H9 (cell line): ENCODE measurements at regions not wholly inside any gene's neighbourhood (a gene's known extent, or its start where the extent isn't known, plus 50 kb on each side); places are given as distances from the start of the nearest gene placed in this dataset.

Source experiments
- DNase-seq: peaks from one replicate; pipeline ENCODE4 v3.0.0-alpha.2; 2017
- H2AFZ ChIP-seq: one replicate; pipeline ENCODE4 v1.6.1; 2013; ENCODE audit warnings: mild to moderate bottlenecking, low read length, control low read depth, moderate library complexity
- H2AK5ac ChIP-seq: 2 replicates; pipeline ENCODE4 v1.6.1; 2013; ENCODE audit warnings: low read length, control low read depth, mixed read lengths; ENCODE audit not compliant: insufficient read length
- H2BK120ac ChIP-seq: one replicate; pipeline ENCODE4 v1.6.1; 2013; ENCODE audit warnings: low read depth, mild to moderate bottlenecking, low read length, control low read depth, inconsistent platforms; ENCODE audit not compliant: poor library complexity, severe bottlenecking
- H2BK12ac ChIP-seq: 2 replicates; pipeline ENCODE4 v1.6.1; 2013; ENCODE audit warnings: low read length, control low read depth, mixed read lengths, low read depth; ENCODE audit not compliant: insufficient read length
- H2BK15ac ChIP-seq: 2 replicates; pipeline ENCODE4 v1.6.1; 2013; ENCODE audit warnings: low read depth, low read length, control low read depth
- H2BK20ac ChIP-seq: one replicate; pipeline ENCODE4 v1.6.1; 2013; ENCODE audit warnings: low read depth, mild to moderate bottlenecking, low read length, control low read depth, inconsistent platforms; ENCODE audit not compliant: poor library complexity, severe bottlenecking
- H2BK5ac ChIP-seq: 2 replicates; pipeline ENCODE4 v1.6.1; 2013; ENCODE audit warnings: low read length, control low read depth, mixed read lengths; ENCODE audit not compliant: insufficient read length
- H3K14ac ChIP-seq: 2 replicates; pipeline ENCODE4 v1.6.1; 2013; ENCODE audit warnings: low read length, control low read depth; ENCODE audit not compliant: insufficient read depth
- H3K18ac ChIP-seq: 2 replicates; pipeline ENCODE4 v1.6.1; 2013; ENCODE audit warnings: low read depth, mild to moderate bottlenecking, mixed read lengths, low read length, control low read depth; ENCODE audit not compliant: insufficient read length
- H3K23ac ChIP-seq: 2 replicates; pipeline ENCODE4 v1.6.1; 2013; ENCODE audit warnings: low read length, control low read depth, mixed read lengths, low read depth; ENCODE audit not compliant: insufficient read length
- H3K23me2 ChIP-seq: 2 replicates; pipeline ENCODE4 v1.6.1; 2013; ENCODE audit warnings: low read depth, mild to moderate bottlenecking, mixed read lengths, low read length, control low read depth; ENCODE audit not compliant: insufficient read length, poor library complexity, severe bottlenecking
- H3K27ac ChIP-seq: 2 replicates; pipeline ENCODE4 v1.5.1; 2013; ENCODE audit warnings: low read length, control low read depth, mixed read lengths, low read depth; ENCODE audit not compliant: insufficient read length
- H3K27me3 ChIP-seq: 2 replicates; pipeline ENCODE4 v1.6.1; 2013; ENCODE audit warnings: low read length, control low read depth, inconsistent platforms; ENCODE audit not compliant: insufficient read depth
- H3K4ac ChIP-seq: 2 replicates; pipeline ENCODE4 v1.6.1; 2013; ENCODE audit warnings: low read depth, mild to moderate bottlenecking, control low read depth, inconsistent platforms, low read length, moderate library complexity
- H3K4me1 ChIP-seq: 2 replicates; pipeline ENCODE4 v1.6.1; 2013; ENCODE audit warnings: low read length, control low read depth, inconsistent platforms; ENCODE audit not compliant: insufficient read depth
- H3K4me2 ChIP-seq: 2 replicates; pipeline ENCODE4 v1.6.1; 2013; ENCODE audit warnings: low read length, control low read depth, mixed read lengths; ENCODE audit not compliant: insufficient read length, insufficient read depth
- H3K56ac ChIP-seq: 2 replicates; pipeline ENCODE4 v1.6.1; 2013; ENCODE audit warnings: low read depth, mild to moderate bottlenecking, mixed read lengths, low read length, control low read depth; ENCODE audit not compliant: insufficient read length
- H3K79me1 ChIP-seq: 2 replicates; pipeline ENCODE4 v1.6.1; 2013; ENCODE audit warnings: low read depth, mild to moderate bottlenecking, moderate library complexity, low read length, control low read depth, inconsistent platforms; ENCODE audit not compliant: insufficient read depth, poor library complexity, severe bottlenecking
- H3K79me2 ChIP-seq: 2 replicates; pipeline ENCODE4 v1.6.1; 2013; ENCODE audit warnings: low read length, control low read depth, inconsistent platforms; ENCODE audit not compliant: insufficient read depth
- H3K9ac ChIP-seq: 2 replicates; pipeline ENCODE4 v1.6.1; 2013; ENCODE audit warnings: low read length, control low read depth, mixed read lengths; ENCODE audit not compliant: insufficient read length; ENCODE audit errors: extremely low read depth
- H3K9me3 ChIP-seq: one replicate; pipeline ENCODE4 v1.6.1; 2013; ENCODE audit warnings: low read depth, low read length, inconsistent platforms; ENCODE audit not compliant: control insufficient read depth
- H3T11ph ChIP-seq: one replicate; pipeline ENCODE4 v1.6.1; 2013; ENCODE audit warnings: mild to moderate bottlenecking, low read length, control low read depth, inconsistent platforms
- H4K20me1 ChIP-seq: one replicate; pipeline ENCODE4 v1.6.1; 2013; ENCODE audit not compliant: control insufficient read depth, insufficient read length, insufficient read depth
- H4K5ac ChIP-seq: 2 replicates; pipeline ENCODE4 v1.6.1; 2013; ENCODE audit warnings: low read depth, mild to moderate bottlenecking, mixed read lengths, low read length, control low read depth; ENCODE audit not compliant: insufficient read length
- H4K8ac ChIP-seq: replicated peaks from 2 replicates; pipeline ENCODE4 v1.6.1; 2013; ENCODE audit warnings: low read length, control low read depth, mixed read lengths, low read depth; ENCODE audit not compliant: insufficient read length
- H4K91ac ChIP-seq: 2 replicates; pipeline ENCODE4 v1.6.1; 2013; ENCODE audit warnings: low read depth, mild to moderate bottlenecking, moderate library complexity, mixed read lengths, low read length, control low read depth; ENCODE audit not compliant: insufficient read length
- H3K27ac Mint-ChIP-seq, 3 experiments: 2 replicates in 2 of 3; 3 replicates in 1 of 3; pipeline ENCODE4 v1.8.0; 2020 to 2021; ENCODE audit warnings: mixed read lengths in 3 of 3, mild to moderate bottlenecking in 1 of 3, moderate library complexity in 1 of 3
- H3K27me3 Mint-ChIP-seq: 2 replicates; pipeline ENCODE4 v1.8.0; 2021; ENCODE audit warnings: low read depth, mild to moderate bottlenecking, moderate library complexity, mixed read lengths
- H3K36me3 Mint-ChIP-seq, 3 experiments: 2 replicates in 2 of 3; 3 replicates in 1 of 3; pipeline ENCODE4 v1.8.0; 2020 to 2021; ENCODE audit warnings: low read depth in 3 of 3, mixed read lengths in 3 of 3; ENCODE audit not compliant: insufficient read depth in 1 of 3
- H3K4me1 Mint-ChIP-seq, 2 experiments: 2 replicates each; pipeline ENCODE4 v1.8.0; 2020; ENCODE audit warnings: mixed read lengths in 2 of 2
- H3K4me3 Mint-ChIP-seq, 2 experiments: 2 replicates in 1 of 2; 3 replicates in 1 of 2; pipeline ENCODE4 v1.8.0; 2020 to 2021; ENCODE audit warnings: mild to moderate bottlenecking in 2 of 2, mixed read lengths in 2 of 2, moderate library complexity in 1 of 2
- H3K9me3 Mint-ChIP-seq, 2 experiments: 2 replicates in 1 of 2; 3 replicates in 1 of 2; pipeline ENCODE4 v1.8.0; 2020; ENCODE audit warnings: mild to moderate bottlenecking in 2 of 2, mixed read lengths in 2 of 2, moderate library complexity in 1 of 2
- WGBS: extraction: QIAGEN DNeasy Blood & Tissue Kit; methylation state at CpG from one replicate; pipeline ENCODE4 v1.1.7; 2013; ENCODE audit warnings: missing lambda C conversion rate, low lambda C conversion rate, mixed read lengths; ENCODE audit not compliant: insufficient read length; ENCODE audit errors: extremely low coverage; 5-methylcytosine and 5-hydroxymethylcytosine counted together
- TF ChIP-seq, protein P1 (sequence below): fragments of 200-600 bp; sonication (generic); conservative IDR thresholded peaks from 3 replicates; pipeline ENCODE4 v1.8.0; 2021; ENCODE audit warnings: antibody characterized with exemption, mild to moderate bottlenecking

DNA sequence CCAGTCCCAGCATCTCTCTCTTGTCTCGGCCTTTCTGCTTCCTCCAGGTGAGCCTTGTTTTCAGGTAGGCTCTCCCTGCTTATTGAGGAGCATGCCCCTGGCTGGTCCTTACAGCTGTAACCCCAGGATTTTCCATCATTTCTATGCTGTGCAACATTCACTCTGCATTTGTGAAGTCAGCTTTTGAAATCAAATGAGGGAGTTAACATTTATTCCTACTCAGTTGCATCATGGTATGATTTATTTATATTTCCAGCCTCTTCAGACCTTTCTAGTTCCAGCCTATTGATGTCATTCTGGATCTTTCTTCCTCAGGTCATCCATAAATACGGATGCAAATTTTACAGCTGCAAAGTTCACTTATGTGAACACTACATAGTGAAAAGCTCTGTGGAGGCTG, 755.6 kb downstream of the TYW1 start:
- H3K14ac ChIP-seq: no peak overlapping the region
- no peak overlapping the region for H2BK120ac ChIP-seq
- H3K79me2 ChIP-seq: no peaks in the 10 kb centered on the region
- H2BK5ac ChIP-seq: no peak overlapping the region
- no peak overlapping the region for H2BK15ac ChIP-seq
- no peak overlapping the region for H3K4me3 Mint-ChIP-seq
- H3K9ac ChIP-seq: no peak overlapping the region
- no peaks in the 10 kb centered on the region for H3K27me3 ChIP-seq
- no peak overlapping the region for H2AFZ ChIP-seq
- no peak overlapping the region for H3K56ac ChIP-seq
- no peaks in the 10 kb centered on the region for H3K9me3 ChIP-seq
- H4K20me1 ChIP-seq: no peaks in the 10 kb centered on the region
- H4K91ac ChIP-seq: no peak overlapping the region
- no peak for DNase-seq
- TF ChIP-seq, protein P1, sequence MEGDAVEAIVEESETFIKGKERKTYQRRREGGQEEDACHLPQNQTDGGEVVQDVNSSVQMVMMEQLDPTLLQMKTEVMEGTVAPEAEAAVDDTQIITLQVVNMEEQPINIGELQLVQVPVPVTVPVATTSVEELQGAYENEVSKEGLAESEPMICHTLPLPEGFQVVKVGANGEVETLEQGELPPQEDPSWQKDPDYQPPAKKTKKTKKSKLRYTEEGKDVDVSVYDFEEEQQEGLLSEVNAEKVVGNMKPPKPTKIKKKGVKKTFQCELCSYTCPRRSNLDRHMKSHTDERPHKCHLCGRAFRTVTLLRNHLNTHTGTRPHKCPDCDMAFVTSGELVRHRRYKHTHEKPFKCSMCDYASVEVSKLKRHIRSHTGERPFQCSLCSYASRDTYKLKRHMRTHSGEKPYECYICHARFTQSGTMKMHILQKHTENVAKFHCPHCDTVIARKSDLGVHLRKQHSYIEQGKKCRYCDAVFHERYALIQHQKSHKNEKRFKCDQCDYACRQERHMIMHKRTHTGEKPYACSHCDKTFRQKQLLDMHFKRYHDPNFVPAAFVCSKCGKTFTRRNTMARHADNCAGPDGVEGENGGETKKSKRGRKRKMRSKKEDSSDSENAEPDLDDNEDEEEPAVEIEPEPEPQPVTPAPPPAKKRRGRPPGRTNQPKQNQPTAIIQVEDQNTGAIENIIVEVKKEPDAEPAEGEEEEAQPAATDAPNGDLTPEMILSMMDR: no peak
- no peak overlapping the region for H3K18ac ChIP-seq
- H3K4me1 ChIP-seq: no peaks in the 10 kb centered on the region
- H3K79me1 ChIP-seq: no peaks in the 10 kb centered on the region
- H4K5ac ChIP-seq: no peak overlapping the region
- no peak overlapping the region for H3K4ac ChIP-seq
- no peaks in the 10 kb centered on the region for H3K4me1 Mint-ChIP-seq
- H2BK20ac ChIP-seq: no peak overlapping the region
- no peak overlapping the region for H2BK12ac ChIP-seq
- WGBS: no CpG with 5 or more reads among the region's 2 CpGs
- no peak overlapping the region for H3T11ph ChIP-seq
- no peak overlapping the region for H3K27ac ChIP-seq
- no peak overlapping the region for H2AK5ac ChIP-seq
- peaks cover 0 to 16% (median 8%) of the 10 kb centered on the region in 3 experiments; a peak in 4 of 7 replicates for H3K36me3 Mint-ChIP-seq
- no peaks in the 10 kb centered on the region for H3K23me2 ChIP-seq
- H3K9me3 Mint-ChIP-seq: peaks cover 19 to 20% of the 10 kb centered on the region in 2 experiments; a peak in 4 of 5 replicates
- H3K4me2 ChIP-seq: no peak overlapping the region
- no peak overlapping the region for H4K8ac ChIP-seq
- H3K27ac Mint-ChIP-seq: no peak overlapping the region
- peaks cover 4% of the 10 kb centered on the region for H3K27me3 Mint-ChIP-seq
- no peak overlapping the region for H3K23ac ChIP-seq
